Heart left ventricle (tissue), 16 donors: ENCODE measurements at regions not wholly inside any gene's neighbourhood (a gene's known extent, or its start where the extent isn't known, plus 50 kb on each side); places are given as distances from the start of the nearest gene placed in this dataset.

ENCODE experiments used
- ATAC-seq, 4 donors: fragments of 200-7000 bp; cut with Tn5 transposase; one replicate each; pipeline ENCODE4 v1.9.1; 2020 to 2022; ENCODE audit warnings: moderate library complexity in 4 of 4, mild to moderate bottlenecking in 3 of 4, moderate number of reproducible peaks in 1 of 4
- DNase-seq, 5 donors: peaks; one replicate each; pipeline ENCODE4 v3.0.0-alpha.2; 2020
- H3K27ac ChIP-seq, 12 donors: fragments of 200-600 bp; sonication (generic) in 4 of 12; one replicate each; pipeline versions ENCODE4 v1.5.0 to v1.8.0; 2016 to 2022; ENCODE audit warnings: mild to moderate bottlenecking in 2 of 12
- H3K27me3 ChIP-seq, 9 donors: fragments of 200-600 bp; sonication (generic) in 2 of 9; one replicate each; pipeline versions ENCODE4 v1.5.1 to v1.8.0; 2016 to 2022; ENCODE audit warnings: mild to moderate bottlenecking in 3 of 9
- H3K36me3 ChIP-seq, 9 donors: fragments of 200-600 bp; sonication (generic) in 2 of 9; one replicate each; pipeline versions ENCODE4 v1.5.0 to v1.8.0; 2018 to 2022; ENCODE audit warnings: mild to moderate bottlenecking in 2 of 9
- H3K4me1 ChIP-seq, 12 donors: fragments of 200-600 bp; sonication (generic) in 4 of 12; one replicate each; pipeline versions ENCODE4 v1.5.0 to v1.8.0; 2016 to 2022; ENCODE audit warnings: mild to moderate bottlenecking in 3 of 12
- H3K4me3 ChIP-seq, 12 donors: fragments of 200-600 bp; sonication (generic) in 4 of 12; one replicate each; pipeline versions ENCODE4 v1.5.0 to v1.8.0; 2017 to 2022; ENCODE audit warnings: mild to moderate bottlenecking in 9 of 12, moderate library complexity in 4 of 12
- H3K9me3 ChIP-seq, 12 donors: fragments of 200-600 bp; sonication (generic) in 4 of 12; one replicate each; pipeline versions ENCODE4 v1.5.0 to v1.8.0; 2016 to 2022; ENCODE audit warnings: mild to moderate bottlenecking in 1 of 12
- POLR2A ChIP-seq, 2 donors: fragments of 450-650 bp; IDR thresholded peaks; one replicate each; pipeline ENCODE4 v1.6.1; 2017; ENCODE audit warnings: antibody characterized with exemption in 2 of 2, mild to moderate bottlenecking in 2 of 2, moderate library complexity in 2 of 2
- WGBS, 4 donors: extraction: QIAGEN DNeasy Blood & Tissue Kit in 2 of 4; methylation state at CpG; one replicate each; pipeline versions ENCODE4 v1.1.5 to v1.1.7; 2013 to 2018; 5-methylcytosine and 5-hydroxymethylcytosine counted together
- intact Hi-C, 10 donors: fragments of 100-400 bp; cut with DNase I; formaldehyde crosslinking; loops; one replicate each; pipeline versions ENCODE4 v1.11.1 to v1.14.2; 2022
- TF ChIP-seq, protein P1 (sequence below), 12 donors: fragments of 200-600 bp; sonication (generic) in 4 of 12; IDR thresholded peaks; one replicate each; pipeline versions ENCODE4 v1.5.0 to v1.8.0; 2018 to 2022; ENCODE audit warnings: antibody characterized with exemption in 12 of 12, mild to moderate bottlenecking in 5 of 12
- donor health status: ischemic (EF 13 %, LVEDD 7.1; RV severe dilation, severe dysfunction).
- donor health status: healthy with polysubstance abuse.
- donor health status: DM: no; HTN: yes; CAD: no.
- donor health status: DM: no; HTN: no; CAD: no.
- donor health status: ischemic (EF 25% LVEDD 6.9; RV normal size, moderate dysfunction).
- donor health status: ischemic (EF 25% LVEDD 5.7; RV mildly dilated, moderate dysfunction).
- donor health status: healthy.
- donor health status: DM: yes; HTN: yes; CAD: no.
- donor health status: ischemic (EF 35%, LVEDD 5.7; RV mildly dilated, moderate dysfunction).
- donor health status: nonischemic (EF 11% LVEDD 7.7; RV severe dilation, severe dysfunction).
- donor health status: DM: yes; HTN: yes; CAD: no.
- donor health status: PGD.
- donor health status: ischemic (EF 29% LVEDD 5.4; RV normal size, mild dysfunction).
- donor health status: nonischemic (EF 23%, LVEDD 6.1; RV moderate dilation, normal function).

DNA sequence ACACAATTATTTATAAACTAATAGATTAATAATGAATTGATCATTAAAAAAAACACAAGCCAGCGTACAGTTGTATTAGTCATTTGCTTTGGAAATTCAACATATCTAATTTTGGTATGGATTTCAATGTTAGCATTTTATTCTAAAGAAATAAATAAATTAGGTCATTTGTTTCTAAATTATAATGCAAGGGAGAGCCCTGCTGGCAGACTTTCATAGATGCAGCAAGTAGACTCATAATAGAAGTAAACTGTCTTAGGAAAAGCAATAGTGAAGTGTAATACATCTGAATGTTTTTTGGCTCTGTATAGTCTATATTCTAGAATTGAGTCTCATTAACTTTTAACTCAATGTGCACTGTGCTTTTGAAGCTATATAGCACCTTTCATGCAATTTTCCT, 982.4 kb upstream of the MIR17HG start:
- ATAC-seq (no peak), DNase-seq (no peak)
- no peaks in the 10 kb centered on the region for H3K4me1 ChIP-seq
- H3K27me3 ChIP-seq, result no peaks in the 10 kb centered on the region
- no peak for TF ChIP-seq POLR2A (IDR thresholded peaks at IDR 0.05)
- TF ChIP-seq, protein P1, sequence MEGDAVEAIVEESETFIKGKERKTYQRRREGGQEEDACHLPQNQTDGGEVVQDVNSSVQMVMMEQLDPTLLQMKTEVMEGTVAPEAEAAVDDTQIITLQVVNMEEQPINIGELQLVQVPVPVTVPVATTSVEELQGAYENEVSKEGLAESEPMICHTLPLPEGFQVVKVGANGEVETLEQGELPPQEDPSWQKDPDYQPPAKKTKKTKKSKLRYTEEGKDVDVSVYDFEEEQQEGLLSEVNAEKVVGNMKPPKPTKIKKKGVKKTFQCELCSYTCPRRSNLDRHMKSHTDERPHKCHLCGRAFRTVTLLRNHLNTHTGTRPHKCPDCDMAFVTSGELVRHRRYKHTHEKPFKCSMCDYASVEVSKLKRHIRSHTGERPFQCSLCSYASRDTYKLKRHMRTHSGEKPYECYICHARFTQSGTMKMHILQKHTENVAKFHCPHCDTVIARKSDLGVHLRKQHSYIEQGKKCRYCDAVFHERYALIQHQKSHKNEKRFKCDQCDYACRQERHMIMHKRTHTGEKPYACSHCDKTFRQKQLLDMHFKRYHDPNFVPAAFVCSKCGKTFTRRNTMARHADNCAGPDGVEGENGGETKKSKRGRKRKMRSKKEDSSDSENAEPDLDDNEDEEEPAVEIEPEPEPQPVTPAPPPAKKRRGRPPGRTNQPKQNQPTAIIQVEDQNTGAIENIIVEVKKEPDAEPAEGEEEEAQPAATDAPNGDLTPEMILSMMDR (IDR thresholded peaks at IDR 0.05), result peak in 7 of 12 donors; percentile 29 to 43 (median 36)
- 82 to 90% (median 85%) methylated on average over 1 of the region's 1 CpG for WGBS, 4 donors
- H3K27ac ChIP-seq, result no peak overlapping the region
- peaks cover 0 to 4% (median 0%) of the 10 kb centered on the region in 12 donors for H3K9me3 ChIP-seq
- H3K4me3 ChIP-seq, result no peak overlapping the region
- intact Hi-C loops, result loop anchor here in 3 of 10 donors (10.0 kb wide), 2 partner anchors 280 to 410 kb away; no protein-coding TSS in a partner anchor
- H3K36me3 ChIP-seq, result no peaks in the 10 kb centered on the region

- peaks cover 0 to 4% (median 0%) of the 10 kb centered on the region in 12 donors for H3K9me3 ChIP-seq
- intact Hi-C loops, result no loop called here
- no peak overlapping the region for H3K27ac ChIP-seq
- H3K36me3 ChIP-seq, result no peaks in the 10 kb centered on the region
- H3K4me1 ChIP-seq, result no peaks in the 10 kb centered on the region
- H3K4me3 ChIP-seq, result no peak overlapping the region
- no peak for TF ChIP-seq POLR2A (IDR thresholded peaks at IDR 0.05)
- TF ChIP-seq, protein P1 (IDR thresholded peaks at IDR 0.05), result no peak
- no peak for ATAC-seq
- no peaks in the 10 kb centered on the region for H3K27me3 ChIP-seq
- DNase-seq, result no peak
Measured at GRCh38 chr13:90374168-90374567, 973.3 kb upstream of the MIR17HG start.

GRCh38 chr13:90375851-90376250, 971.6 kb upstream of the MIR17HG start:
- ATAC-seq (no peak), DNase-seq (no peak)
- Histone ChIP-seq H3K27me3 (no peaks in the 10 kb centered on the region), H3K36me3 (no peaks in the 10 kb centered on the region), H3K4me1 (peaks cover 0 to 4% (median 0%) of the 10 kb centered on the region in 12 donors), H3K9me3 (peaks cover 0 to 4% (median 0%) of the 10 kb centered on the region in 12 donors), H3K27ac (no peak overlapping the region), H3K4me3 (no peak overlapping the region)
- intact Hi-C loops, result no loop called here
- 77 to 85% (median 78%) methylated on average over 4 of the region's 4 CpGs for WGBS, 4 donors
- no peak for TF ChIP-seq POLR2A (IDR thresholded peaks at IDR 0.05)
- TF ChIP-seq, protein P1 (IDR thresholded peaks at IDR 0.05), result no peak

GRCh38 chr13:90382425-90382824, 965.1 kb upstream of the MIR17HG start:
- DNase-seq, result no peak
- Histone ChIP-seq H3K27ac (no peak overlapping the region), H3K27me3 (no peaks in the 10 kb centered on the region), H3K36me3 (no peaks in the 10 kb centered on the region), H3K4me3 (no peak overlapping the region), H3K9me3 (peaks cover 0 to 2% (median 0%) of the 10 kb centered on the region in 12 donors), H3K4me1 (peaks cover 0 to 4% (median 0%) of the 10 kb centered on the region in 12 donors)
- intact Hi-C loops, result no loop called here
- ATAC-seq, result no peak
- WGBS, 4 donors, result 74 to 86% (median 82%) methylated on average over 1 of the region's 1 CpG
- TF ChIP-seq, protein P1 (IDR thresholded peaks at IDR 0.05), result no peak
- no peak for TF ChIP-seq POLR2A (IDR thresholded peaks at IDR 0.05)
